ENCODE measurements at regions not wholly inside any gene's neighbourhood (a gene's known extent, or its start where the extent isn't known, plus 50 kb on each side); places are given as distances from the start of the nearest gene placed in this dataset.

DNA sequence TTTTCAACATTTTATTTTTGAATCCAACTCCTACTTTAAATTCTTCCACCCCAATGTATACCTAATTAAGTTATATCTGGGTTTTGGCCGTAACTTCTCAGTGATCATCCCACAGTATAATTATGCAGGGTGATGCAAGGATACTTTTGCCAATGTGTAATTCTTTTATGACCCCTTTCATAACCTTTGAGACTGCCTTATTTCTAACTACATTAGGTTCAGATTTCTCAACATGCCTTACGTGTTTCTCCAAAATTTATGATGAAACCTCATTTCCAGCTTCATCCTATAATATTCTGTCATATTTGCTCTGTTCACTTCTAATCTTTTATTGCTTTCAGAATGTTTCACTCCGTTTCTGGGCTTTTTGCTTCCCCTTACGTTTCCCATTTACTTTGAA lies 1229.6 kb upstream of the ALCAM start:
- Histone ChIP-seq H3K9me2 (ENCODE audit: insufficient read depth, low read length) (no peaks in the 10 kb centered on the region), H4K20me1 (ENCODE audit: insufficient read depth) (no peaks in the 10 kb centered on the region), H3K27me3 (ENCODE audit: insufficient read depth, low read depth, low read length) (no peaks in the 10 kb centered on the region), H3K79me2 (replicated peaks; ENCODE audit: insufficient read depth, low read length) (no peaks in the 10 kb centered on the region), H3K4me3 (ENCODE audit: low read length) (no peak overlapping the region), H3K9me3 (ENCODE audit: low read length) (no peaks in the 10 kb centered on the region), H3K36me3 (ENCODE audit: insufficient read depth, low read length) (no peaks in the 10 kb centered on the region), H3F3A (ENCODE audit: insufficient read depth, low read length, poor library complexity, severe bottlenecking) (no peaks in the 10 kb centered on the region), H3K4me2 (ENCODE audit: low read length) (no peak overlapping the region), H3K9ac (ENCODE audit: low read length) (no peak overlapping the region), H2AFZ (ENCODE audit: low read depth, low read length) (no peak overlapping the region), H3K27ac (ENCODE audit: low read length) (no peak overlapping the region)
- TF ChIP-seq EP300 (conservative IDR thresholded peaks at IDR 0.05; ENCODE audit: poor library complexity, severe bottlenecking) (no peak), EZH2 (IDR thresholded peaks at IDR 0.05; ENCODE audit: borderline replicate concordance, insufficient read depth, low read length, poor library complexity, severe bottlenecking) (no peak), POLR2AphosphoS5 (IDR thresholded peaks at IDR 0.05) (no peak), RAD21 (conservative IDR thresholded peaks at IDR 0.05) (no peak), TAF1 (IDR thresholded peaks at IDR 0.05; ENCODE audit: low read depth) (no peak), MXI1 (conservative IDR thresholded peaks at IDR 0.05; ENCODE audit: poor library complexity, severe bottlenecking) (no peak), SMC3 (conservative IDR thresholded peaks at IDR 0.05; ENCODE audit: poor library complexity) (no peak)
- TF ChIP-seq, protein P1, sequence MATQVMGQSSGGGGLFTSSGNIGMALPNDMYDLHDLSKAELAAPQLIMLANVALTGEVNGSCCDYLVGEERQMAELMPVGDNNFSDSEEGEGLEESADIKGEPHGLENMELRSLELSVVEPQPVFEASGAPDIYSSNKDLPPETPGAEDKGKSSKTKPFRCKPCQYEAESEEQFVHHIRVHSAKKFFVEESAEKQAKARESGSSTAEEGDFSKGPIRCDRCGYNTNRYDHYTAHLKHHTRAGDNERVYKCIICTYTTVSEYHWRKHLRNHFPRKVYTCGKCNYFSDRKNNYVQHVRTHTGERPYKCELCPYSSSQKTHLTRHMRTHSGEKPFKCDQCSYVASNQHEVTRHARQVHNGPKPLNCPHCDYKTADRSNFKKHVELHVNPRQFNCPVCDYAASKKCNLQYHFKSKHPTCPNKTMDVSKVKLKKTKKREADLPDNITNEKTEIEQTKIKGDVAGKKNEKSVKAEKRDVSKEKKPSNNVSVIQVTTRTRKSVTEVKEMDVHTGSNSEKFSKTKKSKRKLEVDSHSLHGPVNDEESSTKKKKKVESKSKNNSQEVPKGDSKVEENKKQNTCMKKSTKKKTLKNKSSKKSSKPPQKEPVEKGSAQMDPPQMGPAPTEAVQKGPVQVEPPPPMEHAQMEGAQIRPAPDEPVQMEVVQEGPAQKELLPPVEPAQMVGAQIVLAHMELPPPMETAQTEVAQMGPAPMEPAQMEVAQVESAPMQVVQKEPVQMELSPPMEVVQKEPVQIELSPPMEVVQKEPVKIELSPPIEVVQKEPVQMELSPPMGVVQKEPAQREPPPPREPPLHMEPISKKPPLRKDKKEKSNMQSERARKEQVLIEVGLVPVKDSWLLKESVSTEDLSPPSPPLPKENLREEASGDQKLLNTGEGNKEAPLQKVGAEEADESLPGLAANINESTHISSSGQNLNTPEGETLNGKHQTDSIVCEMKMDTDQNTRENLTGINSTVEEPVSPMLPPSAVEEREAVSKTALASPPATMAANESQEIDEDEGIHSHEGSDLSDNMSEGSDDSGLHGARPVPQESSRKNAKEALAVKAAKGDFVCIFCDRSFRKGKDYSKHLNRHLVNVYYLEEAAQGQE (IDR thresholded peaks at IDR 0.05; ENCODE audit: borderline replicate concordance) = no peak
- TF ChIP-seq, protein P2, sequence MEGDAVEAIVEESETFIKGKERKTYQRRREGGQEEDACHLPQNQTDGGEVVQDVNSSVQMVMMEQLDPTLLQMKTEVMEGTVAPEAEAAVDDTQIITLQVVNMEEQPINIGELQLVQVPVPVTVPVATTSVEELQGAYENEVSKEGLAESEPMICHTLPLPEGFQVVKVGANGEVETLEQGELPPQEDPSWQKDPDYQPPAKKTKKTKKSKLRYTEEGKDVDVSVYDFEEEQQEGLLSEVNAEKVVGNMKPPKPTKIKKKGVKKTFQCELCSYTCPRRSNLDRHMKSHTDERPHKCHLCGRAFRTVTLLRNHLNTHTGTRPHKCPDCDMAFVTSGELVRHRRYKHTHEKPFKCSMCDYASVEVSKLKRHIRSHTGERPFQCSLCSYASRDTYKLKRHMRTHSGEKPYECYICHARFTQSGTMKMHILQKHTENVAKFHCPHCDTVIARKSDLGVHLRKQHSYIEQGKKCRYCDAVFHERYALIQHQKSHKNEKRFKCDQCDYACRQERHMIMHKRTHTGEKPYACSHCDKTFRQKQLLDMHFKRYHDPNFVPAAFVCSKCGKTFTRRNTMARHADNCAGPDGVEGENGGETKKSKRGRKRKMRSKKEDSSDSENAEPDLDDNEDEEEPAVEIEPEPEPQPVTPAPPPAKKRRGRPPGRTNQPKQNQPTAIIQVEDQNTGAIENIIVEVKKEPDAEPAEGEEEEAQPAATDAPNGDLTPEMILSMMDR (IDR thresholded peaks at IDR 0.05; ENCODE audit: poor library complexity, severe bottlenecking) = no peak

DNA sequence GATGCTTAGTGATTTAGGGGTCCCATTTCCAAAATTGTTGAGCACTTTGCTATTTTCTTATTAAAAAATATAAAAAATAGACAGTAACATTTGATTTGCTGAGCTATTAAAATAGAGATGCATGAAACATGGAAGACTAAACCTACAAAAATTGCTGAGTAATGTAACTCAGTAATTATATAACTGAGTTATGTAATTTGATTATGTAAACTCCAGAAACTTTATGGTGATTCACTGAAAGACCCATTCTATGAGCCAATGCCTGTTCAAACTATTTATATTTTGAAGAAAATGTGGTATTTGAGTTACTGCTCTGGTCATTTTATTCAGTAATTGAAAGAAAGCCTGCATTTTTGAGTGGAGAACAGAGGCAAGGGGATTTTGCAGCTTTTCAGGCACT lies 1221.5 kb upstream of the ALCAM start:
- Histone ChIP-seq H3K9ac (ENCODE audit: low read length) (no peak overlapping the region), H3K36me3 (ENCODE audit: insufficient read depth, low read length) (no peaks in the 10 kb centered on the region)

More for the DNA sequence above, 1221.5 kb upstream of the ALCAM start:
- no peaks in the 10 kb centered on the region for H3K79me2 ChIP-seq (replicated peaks; ENCODE audit: insufficient read depth, low read length)
- H3K27me3 ChIP-seq (ENCODE audit: insufficient read depth, low read depth, low read length) = no peaks in the 10 kb centered on the region
- H3K4me3 ChIP-seq (ENCODE audit: low read length) = no peak overlapping the region
- no peaks in the 10 kb centered on the region for H4K20me1 ChIP-seq (ENCODE audit: insufficient read depth)
- no peaks in the 10 kb centered on the region for H3F3A ChIP-seq (ENCODE audit: insufficient read depth, low read length, poor library complexity, severe bottlenecking)
- no peak overlapping the region for H3K27ac ChIP-seq (ENCODE audit: low read length)
- TF ChIP-seq EP300 (conservative IDR thresholded peaks at IDR 0.05; ENCODE audit: poor library complexity, severe bottlenecking) (no peak), TAF1 (IDR thresholded peaks at IDR 0.05; ENCODE audit: low read depth) (no peak), MXI1 (conservative IDR thresholded peaks at IDR 0.05; ENCODE audit: poor library complexity, severe bottlenecking) (no peak), RAD21 (conservative IDR thresholded peaks at IDR 0.05) (no peak), SMC3 (conservative IDR thresholded peaks at IDR 0.05; ENCODE audit: poor library complexity) (no peak), POLR2AphosphoS5 (IDR thresholded peaks at IDR 0.05) (no peak), EZH2 (IDR thresholded peaks at IDR 0.05; ENCODE audit: borderline replicate concordance, insufficient read depth, low read length, poor library complexity, severe bottlenecking) (no peak)
- TF ChIP-seq, protein P1 (IDR thresholded peaks at IDR 0.05; ENCODE audit: borderline replicate concordance) = no peak
- TF ChIP-seq, protein P2 (IDR thresholded peaks at IDR 0.05; ENCODE audit: poor library complexity, severe bottlenecking) = no peak
- no peaks in the 10 kb centered on the region for H3K9me2 ChIP-seq (ENCODE audit: insufficient read depth, low read length)
- no peak overlapping the region for H3K4me2 ChIP-seq (ENCODE audit: low read length)
- no peak overlapping the region for H2AFZ ChIP-seq (ENCODE audit: low read depth, low read length)
- H3K9me3 ChIP-seq (ENCODE audit: low read length) = no peaks in the 10 kb centered on the region
